Colonic mucosa (tissue), 4 donors: ENCODE measurements at regions not wholly inside any gene's neighbourhood (a gene's known extent, or its start where the extent isn't known, plus 50 kb on each side); places are given as distances from the start of the nearest gene placed in this dataset.

ENCODE experiments used
- DNase-seq: peaks from one replicate; pipeline ENCODE4 v3.0.0-alpha.2; 2020
- H3K27ac ChIP-seq: fragments of 200-600 bp; one replicate; pipeline ENCODE4 v1.8.0; 2021
- H3K27me3 ChIP-seq: fragments of 200-600 bp; one replicate; pipeline ENCODE4 v1.8.0; 2021
- H3K36me3 ChIP-seq: fragments of 200-600 bp; one replicate; pipeline ENCODE4 v1.8.0; 2021
- H3K4me1 ChIP-seq: fragments of 200-600 bp; one replicate; pipeline ENCODE4 v1.8.0; 2021; ENCODE audit warnings: mild to moderate bottlenecking
- H3K4me3 ChIP-seq: fragments of 200-600 bp; one replicate; pipeline ENCODE4 v1.8.0; 2021
- H3K9ac ChIP-seq, 2 donors: one replicate each; pipeline ENCODE4 v1.7.0; 2013; ENCODE audit warnings: control low read depth in 2 of 2, low read depth in 2 of 2, low read length in 2 of 2
- H3K9me3 ChIP-seq: fragments of 200-600 bp; one replicate; pipeline ENCODE4 v1.8.0; 2021
- intact Hi-C: fragments of 100-400 bp; cut with DNase I; formaldehyde crosslinking; loops from one replicate; pipeline ENCODE4 v1.14.1; 2022
- TF ChIP-seq, protein P1 (sequence below): fragments of 200-600 bp; IDR thresholded peaks from one replicate; pipeline ENCODE4 v1.8.0; 2022; ENCODE audit warnings: antibody characterized with exemption, mild to moderate bottlenecking
- donor health status: healthy.
- donor health status: DM: no; HTN: no; CAD: no.
- donor health status: DM: no; HTN: no; CAD: no.

DNA sequence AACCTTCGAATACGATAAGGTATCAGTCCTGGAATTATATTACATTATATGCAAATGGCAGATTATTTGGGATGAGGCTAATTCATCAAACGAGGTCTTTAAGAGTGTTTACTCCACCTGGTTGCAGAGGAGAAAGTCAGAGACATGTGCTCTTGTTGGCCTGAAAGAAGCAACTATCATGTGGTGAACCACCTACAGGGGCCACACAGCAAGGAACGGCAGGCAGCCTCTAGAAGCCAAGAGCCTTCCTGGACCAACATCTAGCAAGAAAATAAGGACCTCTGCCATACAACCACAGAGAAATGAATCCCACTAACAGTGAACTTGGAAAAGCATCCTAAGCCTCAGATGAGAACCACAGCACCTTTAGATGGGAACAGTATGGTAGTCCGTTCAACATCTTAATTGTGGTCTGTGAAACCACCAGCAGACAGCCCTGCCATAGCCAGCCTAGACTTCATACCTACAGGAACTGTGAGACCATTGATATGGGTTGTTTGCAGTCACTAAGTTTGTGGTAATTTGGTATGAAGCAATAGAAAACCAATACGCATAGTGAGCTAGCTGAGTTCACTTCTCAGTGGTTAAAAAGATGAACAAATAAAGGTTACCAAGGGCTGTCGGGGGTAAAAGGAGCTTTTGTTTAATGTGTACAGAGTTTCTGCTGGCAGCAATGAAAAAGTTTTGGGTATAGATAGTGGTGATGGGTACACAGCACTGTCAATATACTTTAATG lies 345.7 kb upstream of the RUNX1 start:
- Histone ChIP-seq H3K27me3 (no peaks in the 10 kb centered on the region), H3K9me3 (no peaks in the 10 kb centered on the region), H3K36me3 (no peaks in the 10 kb centered on the region), H3K9ac (no peak overlapping the region), H3K4me1 (no peaks in the 10 kb centered on the region), H3K4me3 (no peak overlapping the region), H3K27ac (no peak overlapping the region)
- intact Hi-C loops: no loop called here
- no peak for DNase-seq
- TF ChIP-seq, protein P1, sequence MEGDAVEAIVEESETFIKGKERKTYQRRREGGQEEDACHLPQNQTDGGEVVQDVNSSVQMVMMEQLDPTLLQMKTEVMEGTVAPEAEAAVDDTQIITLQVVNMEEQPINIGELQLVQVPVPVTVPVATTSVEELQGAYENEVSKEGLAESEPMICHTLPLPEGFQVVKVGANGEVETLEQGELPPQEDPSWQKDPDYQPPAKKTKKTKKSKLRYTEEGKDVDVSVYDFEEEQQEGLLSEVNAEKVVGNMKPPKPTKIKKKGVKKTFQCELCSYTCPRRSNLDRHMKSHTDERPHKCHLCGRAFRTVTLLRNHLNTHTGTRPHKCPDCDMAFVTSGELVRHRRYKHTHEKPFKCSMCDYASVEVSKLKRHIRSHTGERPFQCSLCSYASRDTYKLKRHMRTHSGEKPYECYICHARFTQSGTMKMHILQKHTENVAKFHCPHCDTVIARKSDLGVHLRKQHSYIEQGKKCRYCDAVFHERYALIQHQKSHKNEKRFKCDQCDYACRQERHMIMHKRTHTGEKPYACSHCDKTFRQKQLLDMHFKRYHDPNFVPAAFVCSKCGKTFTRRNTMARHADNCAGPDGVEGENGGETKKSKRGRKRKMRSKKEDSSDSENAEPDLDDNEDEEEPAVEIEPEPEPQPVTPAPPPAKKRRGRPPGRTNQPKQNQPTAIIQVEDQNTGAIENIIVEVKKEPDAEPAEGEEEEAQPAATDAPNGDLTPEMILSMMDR: no peak

DNA sequence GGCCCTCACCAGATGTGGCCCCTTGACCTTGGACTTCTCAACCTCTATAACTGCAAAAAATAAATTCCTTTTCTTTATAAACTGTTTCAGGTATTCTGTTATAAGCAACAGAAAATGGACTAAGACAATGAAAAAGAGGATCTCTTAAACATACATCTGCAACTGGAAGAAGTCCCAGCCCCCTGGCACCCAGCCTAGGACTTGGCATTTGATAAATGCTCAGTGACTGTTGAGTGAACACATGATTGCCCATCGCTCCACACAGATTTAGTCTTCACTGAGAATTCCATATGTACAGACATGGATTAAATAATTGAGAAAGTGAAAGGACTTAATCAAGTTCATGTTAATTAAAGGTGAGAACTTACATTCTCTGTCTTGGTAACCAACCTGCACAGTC lies 344.9 kb upstream of the RUNX1 start:
- Histone ChIP-seq H3K4me3 (no peak overlapping the region), H3K4me1 (no peaks in the 10 kb centered on the region), H3K36me3 (no peaks in the 10 kb centered on the region), H3K9ac (no peak overlapping the region), H3K27ac (no peak overlapping the region), H3K27me3 (no peaks in the 10 kb centered on the region), H3K9me3 (no peaks in the 10 kb centered on the region)
- TF ChIP-seq, protein P1: no peak
- no peak for DNase-seq
- intact Hi-C loops: no loop called here

DNA sequence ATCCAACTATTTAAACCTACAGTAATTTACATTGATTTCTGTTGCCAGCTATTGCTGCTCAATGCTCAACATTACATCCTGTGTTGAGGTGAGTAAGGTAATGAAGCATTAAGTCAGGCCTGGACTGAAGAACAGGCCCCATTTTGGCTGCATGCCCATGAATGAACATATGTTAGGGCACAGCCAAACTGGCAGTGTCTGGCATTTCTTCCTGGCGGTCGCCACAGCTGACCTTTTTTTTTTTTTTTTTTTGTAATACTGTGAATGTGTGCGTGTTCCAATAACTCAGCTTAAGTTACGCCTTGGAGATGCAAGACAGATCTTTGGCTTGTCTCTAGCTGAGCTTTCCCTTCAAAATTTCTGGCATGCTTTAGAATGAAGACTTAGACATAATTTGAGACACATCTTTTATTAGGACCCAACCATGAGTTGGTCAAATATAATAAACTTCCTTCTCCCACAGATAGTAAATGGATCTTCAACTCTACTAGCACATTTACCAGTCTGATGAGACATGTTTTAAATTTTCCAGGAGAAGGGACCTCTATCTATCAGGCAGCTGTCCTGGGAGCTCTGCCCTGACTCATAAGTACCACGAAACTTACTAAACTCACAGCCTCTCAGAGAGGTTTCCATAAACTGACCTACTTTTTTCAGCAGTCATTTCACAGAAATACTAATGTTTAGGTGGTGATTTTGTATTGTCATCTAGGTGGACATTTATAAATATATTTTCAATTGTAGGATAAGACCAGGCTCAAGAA lies 341.1 kb upstream of the RUNX1 start:
- no peak overlapping the region for H3K27ac ChIP-seq

DNA sequence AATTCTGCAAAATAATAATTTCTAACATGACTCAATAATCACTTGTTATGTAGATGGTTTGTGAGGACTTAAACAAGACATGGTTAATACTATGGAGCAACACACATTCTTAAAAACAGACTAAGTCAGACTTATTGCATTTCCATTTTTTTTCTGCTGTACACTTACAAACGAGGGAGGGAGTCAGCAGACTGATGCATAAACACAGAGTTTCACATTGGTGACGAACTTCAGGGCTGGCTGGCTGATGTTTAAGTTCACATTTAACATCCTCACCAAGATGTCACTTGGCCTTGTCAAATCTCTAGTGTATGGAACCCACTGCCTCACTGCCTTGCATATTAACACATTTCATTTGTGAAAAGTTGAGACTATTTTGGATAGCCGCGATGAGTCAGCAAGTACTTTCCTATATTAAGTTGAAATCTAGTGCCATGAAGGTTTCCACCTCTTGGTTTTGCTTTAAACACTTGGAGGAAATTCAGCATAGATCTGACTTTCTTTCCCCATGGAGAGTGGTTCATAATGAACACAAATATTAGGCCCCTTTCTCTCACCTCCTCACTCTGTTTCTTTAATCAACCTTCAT lies 337.5 kb upstream of the RUNX1 start:
- Histone ChIP-seq H3K9ac (no peak overlapping the region), H3K4me3 (no peak overlapping the region), H3K27me3 (no peaks in the 10 kb centered on the region), H3K4me1 (no peaks in the 10 kb centered on the region), H3K9me3 (no peaks in the 10 kb centered on the region), H3K27ac (no peak overlapping the region), H3K36me3 (no peaks in the 10 kb centered on the region)
- TF ChIP-seq, protein P1: no peak
- no peak for DNase-seq
- intact Hi-C loops: no loop called here

More for the DNA sequence above, 341.1 kb upstream of the RUNX1 start:
- no peaks in the 10 kb centered on the region for H3K36me3 ChIP-seq
- H3K9me3 ChIP-seq: no peaks in the 10 kb centered on the region
- H3K4me1 ChIP-seq: no peaks in the 10 kb centered on the region
- TF ChIP-seq, protein P1: no peak
- no peak overlapping the region for H3K9ac ChIP-seq
- no peak for DNase-seq
- intact Hi-C loops: no loop called here
- H3K4me3 ChIP-seq: no peak overlapping the region
- no peaks in the 10 kb centered on the region for H3K27me3 ChIP-seq

DNA sequence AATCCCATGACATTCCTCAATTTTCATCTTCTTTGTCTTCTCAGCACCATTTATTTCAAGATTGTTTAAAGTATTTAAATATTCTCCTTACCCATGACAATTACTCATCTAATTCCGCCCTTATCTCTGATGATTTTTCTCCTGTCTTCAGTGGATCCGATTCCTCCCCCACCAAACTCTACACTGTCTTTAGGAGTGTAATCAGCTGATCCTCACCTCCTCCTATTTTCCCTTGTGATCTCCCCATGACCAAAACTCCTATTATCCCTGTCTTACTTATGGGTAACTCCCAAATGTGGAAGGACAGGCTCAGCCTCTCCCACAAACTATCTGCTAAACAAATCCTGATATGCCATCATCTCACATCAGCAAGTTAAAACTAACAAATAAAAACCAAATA lies 335.3 kb upstream of the RUNX1 start:
- no peak overlapping the region for H3K9ac ChIP-seq
- intact Hi-C loops: no loop called here
- DNase-seq: no peak
- H3K9me3 ChIP-seq: no peaks in the 10 kb centered on the region
- no peak overlapping the region for H3K4me3 ChIP-seq
- no peaks in the 10 kb centered on the region for H3K27me3 ChIP-seq
- no peaks in the 10 kb centered on the region for H3K4me1 ChIP-seq
- no peaks in the 10 kb centered on the region for H3K36me3 ChIP-seq
- TF ChIP-seq, protein P1: no peak
- H3K27ac ChIP-seq: no peak overlapping the region
